Middle frontal gyrus (tissue), 1 donor: ENCODE measurements at regions not wholly inside any gene's neighbourhood (a gene's known extent, or its start where the extent isn't known, plus 50 kb on each side); places are given as distances from the start of the nearest gene placed in this dataset.

Experiments
- DNase-seq: peaks from one replicate; pipeline ENCODE4 v3.0.0-alpha.2; 2015; ENCODE audit warnings: low spot score; ENCODE audit errors: extremely low spot score

GRCh38 chrX:91847926-91848325 lies 68.8 kb downstream of the PCDH11X start:
- peak; percentile 2 for DNase-seq
